Hepatocyte (in vitro differentiated cells): ENCODE measurements at regions not wholly inside any gene's neighbourhood (a gene's known extent, or its start where the extent isn't known, plus 50 kb on each side); places are given as distances from the start of the nearest gene placed in this dataset.

Experiments
- EZH2 ChIP-seq: fragments of 200-600 bp; sonication (generic); IDR thresholded peaks from 2 replicates; pipeline ENCODE4 v1.6.1; 2016; ENCODE audit warnings: antibody characterized with exemption, mild to moderate bottlenecking, borderline replicate concordance
- TF ChIP-seq, protein P1 (sequence below): fragments of 200-600 bp; sonication (generic); IDR thresholded peaks from 2 replicates; pipeline ENCODE4 v1.5.1; 2016; ENCODE audit warnings: antibody characterized with exemption, mild to moderate bottlenecking; ENCODE audit not compliant: poor library complexity

- no peak for TF ChIP-seq EZH2
- TF ChIP-seq, protein P1, sequence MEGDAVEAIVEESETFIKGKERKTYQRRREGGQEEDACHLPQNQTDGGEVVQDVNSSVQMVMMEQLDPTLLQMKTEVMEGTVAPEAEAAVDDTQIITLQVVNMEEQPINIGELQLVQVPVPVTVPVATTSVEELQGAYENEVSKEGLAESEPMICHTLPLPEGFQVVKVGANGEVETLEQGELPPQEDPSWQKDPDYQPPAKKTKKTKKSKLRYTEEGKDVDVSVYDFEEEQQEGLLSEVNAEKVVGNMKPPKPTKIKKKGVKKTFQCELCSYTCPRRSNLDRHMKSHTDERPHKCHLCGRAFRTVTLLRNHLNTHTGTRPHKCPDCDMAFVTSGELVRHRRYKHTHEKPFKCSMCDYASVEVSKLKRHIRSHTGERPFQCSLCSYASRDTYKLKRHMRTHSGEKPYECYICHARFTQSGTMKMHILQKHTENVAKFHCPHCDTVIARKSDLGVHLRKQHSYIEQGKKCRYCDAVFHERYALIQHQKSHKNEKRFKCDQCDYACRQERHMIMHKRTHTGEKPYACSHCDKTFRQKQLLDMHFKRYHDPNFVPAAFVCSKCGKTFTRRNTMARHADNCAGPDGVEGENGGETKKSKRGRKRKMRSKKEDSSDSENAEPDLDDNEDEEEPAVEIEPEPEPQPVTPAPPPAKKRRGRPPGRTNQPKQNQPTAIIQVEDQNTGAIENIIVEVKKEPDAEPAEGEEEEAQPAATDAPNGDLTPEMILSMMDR: no peak
These were observed 288.0 kb downstream of the KCNN2 start for GRCh38 chr5:114649878-114650277.
